ENCODE measurements at regions not wholly inside any gene's neighbourhood (a gene's known extent, or its start where the extent isn't known, plus 50 kb on each side); places are given as distances from the start of the nearest gene placed in this dataset.

GRCh38 chr3:74537164-74537563 is 77.3 kb downstream of the CNTN3 start:
- no peak overlapping the region for H2BK15ac ChIP-seq (ENCODE audit: low read depth, low read length)
- H3T11ph ChIP-seq (ENCODE audit: low read length): no peak overlapping the region
- no peak overlapping the region for H3K56ac ChIP-seq (ENCODE audit: insufficient read length, low read depth, low read length)
- no peak overlapping the region for H2BK20ac ChIP-seq (ENCODE audit: low read depth, low read length, poor library complexity, severe bottlenecking)
- no peak overlapping the region for H2BK5ac ChIP-seq (ENCODE audit: insufficient read length, low read length)
- Mint-ChIP-seq H3K4me3 (no peak overlapping the region), H3K36me3 (ENCODE audit: insufficient read depth in 1 of 3, low read depth in 3 of 3) (no peaks in the 10 kb centered on the region), H3K4me1 (0 out of 4 replicates have a peak, but pooled peaks cover 0 to 2% of the 10 kb centered on the region in 2 experiments), H3K27me3 (ENCODE audit: low read depth) (peaks cover 2% of the 10 kb centered on the region; the same call in 1 of the 2 replicates), H3K27ac (no peak overlapping the region), H3K9me3 (no peaks in the 10 kb centered on the region)
- H2BK12ac ChIP-seq (ENCODE audit: insufficient read length, low read depth, low read length): no peak overlapping the region
- no peak overlapping the region for H3K4ac ChIP-seq (ENCODE audit: low read depth, low read length)
- H3K9me3 ChIP-seq (ENCODE audit: control insufficient read depth, low read depth, low read length): no peaks in the 10 kb centered on the region
- no peak overlapping the region for H2BK120ac ChIP-seq (ENCODE audit: low read depth, low read length, poor library complexity, severe bottlenecking)
- no peak overlapping the region for H4K8ac ChIP-seq (replicated peaks; ENCODE audit: insufficient read length, low read depth, low read length)
- no CpG with 5 or more reads among the region's 4 CpGs for WGBS (ENCODE audit: extremely low coverage, insufficient read length, low lambda C conversion rate)
- H3K4me1 ChIP-seq (ENCODE audit: insufficient read depth, low read length): no peaks in the 10 kb centered on the region
- no peak overlapping the region for H4K5ac ChIP-seq (ENCODE audit: insufficient read length, low read depth, low read length)
- H3K9ac ChIP-seq (ENCODE audit: extremely low read depth, insufficient read length, low read length): no peak overlapping the region
- H3K27me3 ChIP-seq (ENCODE audit: insufficient read depth, low read length): no peaks in the 10 kb centered on the region
- H3K23me2 ChIP-seq (ENCODE audit: insufficient read length, low read depth, low read length, poor library complexity, severe bottlenecking): no peaks in the 10 kb centered on the region
- H3K18ac ChIP-seq (ENCODE audit: insufficient read length, low read depth, low read length): no peak overlapping the region
- H3K4me2 ChIP-seq (ENCODE audit: insufficient read depth, insufficient read length, low read length): no peak overlapping the region
- no peak overlapping the region for H3K27ac ChIP-seq (ENCODE audit: insufficient read length, low read depth, low read length)
- H4K91ac ChIP-seq (ENCODE audit: insufficient read length, low read depth, low read length): no peak overlapping the region
- DNase-seq: no peak
- no peaks in the 10 kb centered on the region for H3K79me2 ChIP-seq (ENCODE audit: insufficient read depth, low read length)
- H3K14ac ChIP-seq (ENCODE audit: insufficient read depth, low read length): no peak overlapping the region
- H3K79me1 ChIP-seq (ENCODE audit: insufficient read depth, low read depth, low read length, poor library complexity, severe bottlenecking): no peaks in the 10 kb centered on the region
- no peak overlapping the region for H3K23ac ChIP-seq (ENCODE audit: insufficient read length, low read depth, low read length)
- no peak for TF ChIP-seq CTCF (conservative IDR thresholded peaks at IDR 0.05)
- H2AFZ ChIP-seq (ENCODE audit: low read length): no peak overlapping the region
- H2AK5ac ChIP-seq (ENCODE audit: insufficient read length, low read length): no peak overlapping the region
- H4K20me1 ChIP-seq (ENCODE audit: control insufficient read depth, insufficient read depth, insufficient read length): no peaks in the 10 kb centered on the region

Measured in H9 (cell line).